ENCODE measurements at regions not wholly inside any gene's neighbourhood (a gene's known extent, or its start where the extent isn't known, plus 50 kb on each side); places are given as distances from the start of the nearest gene placed in this dataset.

GRCh38 chr6:81814370-81815076, 62.0 kb upstream of the TENT5A start:
- no peak for TF ChIP-seq CTCF (IDR thresholded peaks at IDR 0.05)
- TF ChIP-seq POLR2AphosphoS5 (IDR thresholded peaks at IDR 0.05): no peak
- no peak for TF ChIP-seq POLR2A (IDR thresholded peaks at IDR 0.05)

Measured in upper lobe of left lung (tissue), 4 donors.